Neuronal stem cell (in vitro differentiated cells): ENCODE measurements at regions not wholly inside any gene's neighbourhood (a gene's known extent, or its start where the extent isn't known, plus 50 kb on each side); places are given as distances from the start of the nearest gene placed in this dataset.

Experiments
- DNase-seq: peaks from one replicate; pipeline ENCODE4 v3.0.0-alpha.2; 2013; ENCODE audit warnings: low spot score
- H2AFZ ChIP-seq: one replicate; pipeline ENCODE4 v1.6.1; 2013; ENCODE audit warnings: mild to moderate bottlenecking, low read length, inconsistent platforms
- H2AK5ac ChIP-seq: 2 replicates; pipeline ENCODE4 v1.6.1; 2013; ENCODE audit warnings: low read depth, mild to moderate bottlenecking, inconsistent platforms, low read length, moderate library complexity, mixed read lengths
- H2BK120ac ChIP-seq: 2 replicates; pipeline ENCODE4 v1.6.1; 2013; ENCODE audit warnings: low read depth, mild to moderate bottlenecking, inconsistent platforms, low read length, moderate library complexity, mixed read lengths
- H2BK12ac ChIP-seq: one replicate; pipeline ENCODE4 v1.6.1; 2013; ENCODE audit warnings: low read length, inconsistent platforms
- H2BK15ac ChIP-seq: 2 replicates; pipeline ENCODE4 v1.6.1; 2013; ENCODE audit warnings: mild to moderate bottlenecking, low read length, inconsistent platforms, mixed read lengths
- H2BK5ac ChIP-seq: one replicate; pipeline ENCODE4 v1.6.1; 2013; ENCODE audit warnings: inconsistent platforms, mild to moderate bottlenecking, low read length, moderate library complexity
- H3K14ac ChIP-seq: one replicate; pipeline ENCODE4 v1.6.1; 2013; ENCODE audit warnings: low read length, inconsistent platforms
- H3K18ac ChIP-seq: 2 replicates; pipeline ENCODE4 v1.6.1; 2013; ENCODE audit warnings: low read length, inconsistent platforms
- H3K23ac ChIP-seq: 2 replicates; pipeline ENCODE4 v1.6.1; 2013; ENCODE audit warnings: low read depth, mild to moderate bottlenecking, mixed read lengths, low read length, inconsistent platforms; ENCODE audit not compliant: poor library complexity
- H3K27ac ChIP-seq: replicated peaks from 3 replicates; pipeline ENCODE4 v1.5.1; 2013; ENCODE audit warnings: low read length, inconsistent platforms
- H3K27me3 ChIP-seq, 3 experiments: 2 replicates each; pipeline ENCODE4 v1.6.1; 2013; ENCODE audit warnings: low read length in 3 of 3, mild to moderate bottlenecking in 2 of 3, inconsistent platforms in 1 of 3, low read depth in 1 of 3, mixed read lengths in 1 of 3, moderate library complexity in 1 of 3; ENCODE audit not compliant: control insufficient read depth in 3 of 3, insufficient read depth in 3 of 3
- H3K36me3 ChIP-seq, 2 donors: replicated peaks in 1 of 2; 2 replicates each; pipeline ENCODE4 v1.6.1; 2013; ENCODE audit warnings: low read length in 2 of 2; ENCODE audit not compliant: control insufficient read depth in 2 of 2, insufficient read depth in 2 of 2
- H3K4ac ChIP-seq: 2 replicates; pipeline ENCODE4 v1.6.1; 2013; ENCODE audit warnings: inconsistent platforms, mild to moderate bottlenecking, low read length, moderate library complexity
- H3K4me1 ChIP-seq, 2 donors: 1 replicate in 1 of 2; 2 replicates in 1 of 2; pipeline ENCODE4 v1.6.1; 2013; ENCODE audit warnings: low read length in 2 of 2, low read depth in 1 of 2; ENCODE audit not compliant: control insufficient read depth in 2 of 2, insufficient read depth in 1 of 2
- H3K4me2 ChIP-seq: one replicate; pipeline ENCODE4 v1.6.1; 2013; ENCODE audit warnings: mild to moderate bottlenecking, low read length, inconsistent platforms; ENCODE audit not compliant: insufficient read depth, poor library complexity, severe bottlenecking
- H3K4me3 ChIP-seq, 2 donors: 2 replicates each; pipeline ENCODE4 v1.5.1; 2013; ENCODE audit warnings: low read length in 2 of 2, mild to moderate bottlenecking in 2 of 2, inconsistent platforms in 1 of 2, moderate library complexity in 1 of 2
- H3K79me1 ChIP-seq: one replicate; pipeline ENCODE4 v1.6.1; 2013; ENCODE audit warnings: low read depth, mild to moderate bottlenecking, inconsistent platforms, low read length, moderate library complexity
- H3K9ac ChIP-seq: one replicate; pipeline ENCODE4 v1.6.1; 2013; ENCODE audit warnings: mild to moderate bottlenecking, low read depth, low read length, inconsistent platforms; ENCODE audit not compliant: poor library complexity
- H3K9me3 ChIP-seq, 2 donors: replicated peaks in 1 of 2; 2 replicates each; pipeline versions ENCODE3 to v1.6.1; 2013; ENCODE audit warnings: low read length in 2 of 2, mild to moderate bottlenecking in 2 of 2, inconsistent platforms in 1 of 2, low read depth in 1 of 2, mixed read lengths in 1 of 2, moderate library complexity in 1 of 2; ENCODE audit not compliant: control insufficient read depth in 2 of 2, insufficient read depth in 1 of 2
- H4K8ac ChIP-seq: one replicate; pipeline ENCODE4 v1.6.1; 2013; ENCODE audit warnings: low read depth, mild to moderate bottlenecking, inconsistent platforms, low read length, moderate library complexity
- H4K91ac ChIP-seq: one replicate; pipeline ENCODE4 v1.6.1; 2013; ENCODE audit warnings: low read length, low read depth, mild to moderate bottlenecking, inconsistent platforms; ENCODE audit not compliant: poor library complexity
- WGBS, 2 donors: extraction: QIAGEN DNeasy Blood & Tissue Kit; methylation state at CpG; one replicate each; pipeline ENCODE4 v1.1.7; 2013; ENCODE audit warnings: missing lambda C conversion rate in 2 of 2, mixed read lengths in 1 of 2; ENCODE audit not compliant: insufficient read length in 2 of 2, insufficient replicate concordance in 1 of 2; ENCODE audit errors: extremely low coverage in 2 of 2; 5-methylcytosine and 5-hydroxymethylcytosine counted together

DNA sequence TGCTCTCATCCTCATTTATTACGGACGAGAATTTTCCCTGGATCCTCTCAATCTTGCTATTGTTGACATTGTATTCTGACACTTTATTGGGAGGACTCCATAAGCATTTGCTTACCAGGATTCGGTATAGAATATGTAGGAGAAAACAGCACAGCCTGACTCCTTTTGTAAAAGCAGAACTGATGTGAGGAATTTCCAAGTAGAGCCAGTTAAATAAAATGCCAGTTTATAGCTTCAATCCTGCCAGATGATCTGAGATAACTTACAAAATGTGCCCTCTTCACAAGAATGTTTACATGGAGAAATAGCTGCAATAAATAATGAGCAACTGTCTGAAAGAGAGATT lies 332.9 kb upstream of the PRICKLE1 start:
- Histone ChIP-seq H3K27me3 (no peaks in the 10 kb centered on the region), H2BK120ac (no peak overlapping the region), H2BK12ac (no peak overlapping the region), H3K36me3 (no peaks in the 10 kb centered on the region), H3K79me1 (no peaks in the 10 kb centered on the region), H3K4me3 (no peak overlapping the region), H4K8ac (no peak overlapping the region), H3K23ac (no peak overlapping the region), H3K4ac (no peak overlapping the region), H3K27ac (no peak overlapping the region), H3K4me1 (no peaks in the 10 kb centered on the region), H3K4me2 (no peak overlapping the region), H3K18ac (no peak overlapping the region), H3K9me3 (no peaks in the 10 kb centered on the region), H2BK15ac (no peak overlapping the region), H2AFZ (no peak overlapping the region), H2BK5ac (no peak overlapping the region), H2AK5ac (no peak overlapping the region), H3K14ac (no peak overlapping the region), H3K9ac (no peak overlapping the region), H4K91ac (no peak overlapping the region)
- DNase-seq: no peak
- no CpG with 5 or more reads among the region's 3 CpGs for WGBS, 2 donors

- no peak overlapping the region for H3K23ac ChIP-seq
- no peak overlapping the region for H2BK5ac ChIP-seq
- no peaks in the 10 kb centered on the region for H3K9me3 ChIP-seq
- no peak overlapping the region for H2AFZ ChIP-seq
- H3K79me1 ChIP-seq: no peaks in the 10 kb centered on the region
- H2BK12ac ChIP-seq: no peak overlapping the region
- H3K27ac ChIP-seq: no peak overlapping the region
- no peak overlapping the region for H4K8ac ChIP-seq
- no peak overlapping the region for H3K9ac ChIP-seq
- H3K18ac ChIP-seq: no peak overlapping the region
- no peak overlapping the region for H4K91ac ChIP-seq
- H2BK15ac ChIP-seq: no peak overlapping the region
- no peaks in the 10 kb centered on the region for H3K36me3 ChIP-seq
- H3K14ac ChIP-seq: no peak overlapping the region
- H3K27me3 ChIP-seq: no peaks in the 10 kb centered on the region
- no peak overlapping the region for H3K4me2 ChIP-seq
- DNase-seq: no peak
- H3K4me1 ChIP-seq: no peaks in the 10 kb centered on the region
- no CpG with 5 or more reads among the region's 7 CpGs for WGBS, 2 donors
- H2BK120ac ChIP-seq: no peak overlapping the region
- H2AK5ac ChIP-seq: no peak overlapping the region
- no peak overlapping the region for H3K4ac ChIP-seq
- H3K4me3 ChIP-seq: no peak overlapping the region
These were observed 332.4 kb upstream of the PRICKLE1 start for GRCh38 chr12:42921741-42922504.

- Histone ChIP-seq H3K9me3 (no peaks in the 10 kb centered on the region), H3K14ac (no peak overlapping the region), H3K4me3 (no peak overlapping the region), H3K4me1 (no peaks in the 10 kb centered on the region), H3K9ac (no peak overlapping the region), H3K23ac (no peak overlapping the region), H2BK12ac (no peak overlapping the region), H3K27ac (no peak overlapping the region), H2AK5ac (no peak overlapping the region), H3K36me3 (no peaks in the 10 kb centered on the region), H2BK15ac (no peak overlapping the region), H3K18ac (no peak overlapping the region), H3K79me1 (no peaks in the 10 kb centered on the region), H2BK5ac (no peak overlapping the region), H2AFZ (no peak overlapping the region), H4K8ac (no peak overlapping the region), H2BK120ac (no peak overlapping the region), H3K27me3 (no peaks in the 10 kb centered on the region), H4K91ac (no peak overlapping the region), H3K4me2 (no peak overlapping the region), H3K4ac (no peak overlapping the region)
- WGBS, 2 donors: no CpG with 5 or more reads among the region's 1 CpG
- DNase-seq: no peak
These were observed 330.1 kb upstream of the PRICKLE1 start for GRCh38 chr12:42919691-42920090.

GRCh38 chr12:42918443-42918842 lies 328.9 kb upstream of the PRICKLE1 start:
- WGBS, 2 donors: no CpG with 5 or more reads among the region's 3 CpGs
- no peak overlapping the region for H2BK120ac ChIP-seq
- no peak overlapping the region for H2BK15ac ChIP-seq
- no peak overlapping the region for H3K4ac ChIP-seq
- no peak overlapping the region for H3K23ac ChIP-seq
- no peaks in the 10 kb centered on the region for H3K79me1 ChIP-seq
- H2AK5ac ChIP-seq: no peak overlapping the region
- H3K4me2 ChIP-seq: no peak overlapping the region
- H3K9me3 ChIP-seq: no peaks in the 10 kb centered on the region
- no peaks in the 10 kb centered on the region for H3K4me1 ChIP-seq
- H3K27ac ChIP-seq: no peak overlapping the region
- no peak overlapping the region for H2BK12ac ChIP-seq
- H3K9ac ChIP-seq: no peak overlapping the region
- no peak overlapping the region for H3K4me3 ChIP-seq
- no peak for DNase-seq
- H3K36me3 ChIP-seq: no peaks in the 10 kb centered on the region
- H2BK5ac ChIP-seq: no peak overlapping the region
- no peaks in the 10 kb centered on the region for H3K27me3 ChIP-seq
- H3K18ac ChIP-seq: no peak overlapping the region
- no peak overlapping the region for H4K8ac ChIP-seq
- H3K14ac ChIP-seq: no peak overlapping the region
- H2AFZ ChIP-seq: no peak overlapping the region
- H4K91ac ChIP-seq: no peak overlapping the region
